HepG2 (cell line): ENCODE measurements at regions not wholly inside any gene's neighbourhood (a gene's known extent, or its start where the extent isn't known, plus 50 kb on each side); places are given as distances from the start of the nearest gene placed in this dataset.

ENCODE experiments used
- ATAC-seq: fragments of 200-7000 bp; cut with Tn5 transposase; 3 replicates; pipeline ENCODE4 v1.9.1; 2020; ENCODE audit warnings: mild to moderate bottlenecking, moderate library complexity
- BruUV-seq: library from RNA; stranded (reverse); fragments of 400-500 nt; replicated peaks from 2 replicates; lab custom pipeline; 2021; lab: Mats Ljungman, UMichigan
- CTCF ChIA-PET: fragments of 300-600 bp; formaldehyde crosslinking; extraction: SDS; loops from one replicate; lab custom pipeline; 2021; ENCODE audit warnings: low total read pairs, inconsistent platforms, low intra/inter-chr PET ratio; lab: Yijun Ruan, JAX
- POLR2A ChIA-PET: fragments of 350-600 bp; sonication (Branson Sonifier 250); formaldehyde crosslinking; loops from one replicate; lab custom pipeline; 2020; ENCODE audit warnings: antibody characterized with exemption, inconsistent platforms; lab: Yijun Ruan, JAX
- DNase-seq: peaks from one replicate; pipeline ENCODE4 v3.0.0-alpha.2; 2015; ENCODE audit warnings: low spot score
- FAIRE-seq: peaks from 3 replicates; lab custom pipeline; 2011; peaks lifted over from hg19 to GRCh38; lab: Jason Lieb, UNC
- H2AFZ ChIP-seq: one replicate; pipeline ENCODE4 v1.6.1; 2011; ENCODE audit warnings: low read length, inconsistent platforms
- H3K27ac ChIP-seq: fragments of 300-600 bp; 3 replicates; pipeline ENCODE4 v1.8.0; 2011; ENCODE audit warnings: mixed run types, mild to moderate bottlenecking, mixed read lengths, low read length, inconsistent platforms; ENCODE audit not compliant: insufficient read depth; ENCODE audit errors: extremely low read length
- H3K27me3 ChIP-seq, 2 experiments: fragments of 200-600 bp in 1 of 2; 2 replicates in 1 of 2; 3 replicates in 1 of 2; pipeline versions ENCODE4 v1.6.0 to v1.8.0; 2011; ENCODE audit warnings: low read length in 2 of 2, mild to moderate bottlenecking in 2 of 2, moderate library complexity in 2 of 2, inconsistent platforms in 1 of 2; ENCODE audit not compliant: insufficient read depth in 2 of 2, control insufficient read depth in 1 of 2
- H3K36me3 ChIP-seq, 2 experiments: fragments of 200-600 bp in 1 of 2; replicated peaks in 1 of 2; 2 replicates in 1 of 2; 3 replicates in 1 of 2; pipeline versions ENCODE4 v1.5.1 to v1.8.0; 2011; ENCODE audit warnings: low read length in 2 of 2, inconsistent platforms in 1 of 2; ENCODE audit not compliant: insufficient read depth in 2 of 2, control insufficient read depth in 1 of 2
- H3K4me1 ChIP-seq: 2 replicates; pipeline ENCODE4 v1.5.1; 2012; ENCODE audit warnings: low read length, inconsistent platforms; ENCODE audit not compliant: insufficient read depth
- H3K4me2 ChIP-seq: 2 replicates; pipeline ENCODE4 v1.6.0; 2011; ENCODE audit warnings: low read depth, low read length, inconsistent platforms
- H3K4me3 ChIP-seq, 3 experiments: fragments of 200-600 bp in 1 of 3; sonication (generic), shearing (Covaris generic) in 1 of 3; replicated peaks in 1 of 3; 2 replicates each; pipeline ENCODE4 v1.5.1; 2011 to 2016; ENCODE audit warnings: low read length in 3 of 3, inconsistent platforms in 2 of 3, low read depth in 2 of 3, mild to moderate bottlenecking in 2 of 3, control low read depth in 1 of 3, mixed read lengths in 1 of 3; ENCODE audit not compliant: insufficient read depth in 1 of 3
- H3K79me2 ChIP-seq: one replicate; pipeline ENCODE4 v1.6.1; 2011; ENCODE audit warnings: low read length, inconsistent platforms; ENCODE audit not compliant: insufficient read depth
- H3K9ac ChIP-seq: 2 replicates; pipeline ENCODE4 v1.6.0; 2011; ENCODE audit warnings: mild to moderate bottlenecking, low read depth, low read length, inconsistent platforms; ENCODE audit not compliant: insufficient read depth
- H3K9me3 ChIP-seq: 2 replicates; pipeline ENCODE4 v1.5.1; 2012; ENCODE audit warnings: mild to moderate bottlenecking, low read length
- H4K20me1 ChIP-seq: 2 replicates; pipeline ENCODE4 v1.6.0; 2011; ENCODE audit warnings: inconsistent platforms, mild to moderate bottlenecking, low read length, moderate library complexity; ENCODE audit not compliant: insufficient read depth
- ADNP ChIP-seq: sonication (generic); formaldehyde crosslinking; IDR thresholded peaks from 2 replicates; pipeline ENCODE4 v1.4.0; 2020; ENCODE audit warnings: missing genetic modification reagents
- CREB1 ChIP-seq, 2 experiments: fragments of 450-650 bp in 1 of 2; IDR thresholded peaks; 2 replicates each; pipeline ENCODE4 v1.6.1; 2016 to 2017; ENCODE audit warnings: control low read depth in 1 of 2, mild to moderate bottlenecking in 1 of 2, missing compliant biosample characterization in 1 of 2, missing genetic modification characterization in 1 of 2
- LCORL ChIP-seq, 2 experiments: fragments of 450-650 bp in 1 of 2; sonication (generic) in 1 of 2; formaldehyde crosslinking in 1 of 2; IDR thresholded peaks; 2 replicates each; pipeline versions ENCODE4 v1.5.0 to v1.6.1; 2017 to 2020; ENCODE audit warnings: antibody characterized with exemption in 1 of 2, missing genetic modification reagents in 1 of 2
- MEIS1 ChIP-seq: sonication (generic); formaldehyde crosslinking; IDR thresholded peaks from 2 replicates; pipeline ENCODE4 v1.9.0; 2021; ENCODE audit warnings: mild to moderate bottlenecking, missing genetic modification reagents, moderate library complexity, borderline replicate concordance
- NR2C2 ChIP-seq: sonication (generic); formaldehyde crosslinking; IDR thresholded peaks from 2 replicates; pipeline ENCODE4 v1.4.0; 2020; ENCODE audit warnings: missing genetic modification reagents, mild to moderate bottlenecking, moderate library complexity, borderline replicate concordance
- PCBP2 ChIP-seq: fragments of 200-400 bp; formaldehyde crosslinking; optimal IDR thresholded peaks from 2 replicates; pipeline ENCODE3; 2018; ENCODE audit warnings: low read length, low read depth; ENCODE audit not compliant: poor library complexity, severe bottlenecking
- SPEN ChIP-seq: sonication (generic); formaldehyde crosslinking; IDR thresholded peaks from 2 replicates; pipeline ENCODE4 v1.5.1; 2020; ENCODE audit warnings: low read depth, mild to moderate bottlenecking, missing genetic modification reagents
- YY1 ChIP-seq: IDR thresholded peaks from 2 replicates; pipeline ENCODE4 v1.6.1; 2011; ENCODE audit warnings: low read length, low read depth, moderate library complexity, mild to moderate bottlenecking; ENCODE audit not compliant: insufficient read depth, insufficient replicate concordance
- ZFX ChIP-seq: sonication (generic); formaldehyde crosslinking; IDR thresholded peaks from 2 replicates; pipeline ENCODE4 v1.4.0; 2020; ENCODE audit warnings: mild to moderate bottlenecking, low read depth, missing genetic modification reagents, moderate library complexity
- ZMYM2 ChIP-seq: sonication (generic); formaldehyde crosslinking; IDR thresholded peaks from 2 replicates; pipeline ENCODE4 v1.8.0; 2022; ENCODE audit warnings: mild to moderate bottlenecking, missing genetic modification reagents
- ZNF101 ChIP-seq: sonication (generic); formaldehyde crosslinking; IDR thresholded peaks from 2 replicates; pipeline ENCODE4 v1.4.0; 2020; ENCODE audit warnings: mild to moderate bottlenecking, low read depth, missing genetic modification reagents, borderline replicate concordance
- ZNF329 ChIP-seq: sonication (generic); formaldehyde crosslinking; IDR thresholded peaks from 2 replicates; pipeline ENCODE4 v1.9.0; 2021; ENCODE audit warnings: low read depth, mild to moderate bottlenecking, missing genetic modification reagents
- ZNF543 ChIP-seq: sonication (generic); formaldehyde crosslinking; IDR thresholded peaks from 2 replicates; pipeline ENCODE4 v1.4.0; 2020; ENCODE audit warnings: mild to moderate bottlenecking, missing genetic modification reagents
- ZNF564 ChIP-seq: sonication (generic); formaldehyde crosslinking; IDR thresholded peaks from 2 replicates; pipeline ENCODE4 v1.8.1; 2023; ENCODE audit warnings: mild to moderate bottlenecking, missing genetic modification reagents
- WGBS: methylation state at CpG from one replicate; pipeline ENCODE4 v1.1.6; 2017; ENCODE audit warnings: low lambda C conversion rate; 5-methylcytosine and 5-hydroxymethylcytosine counted together
- in situ Hi-C: cut with HindIII; loops from 2 replicates; pipeline ENCODE4 v1.10.0; 2017; ENCODE audit warnings: low pct_unique_long_range_greater_than_20kb; ENCODE audit not compliant: extremely low pct_ligation_motif_present
- intact Hi-C: fragments of 100-400 bp; cut with micrococcal nuclease; formaldehyde crosslinking; loops from one replicate; pipeline ENCODE4 v1.10.0; 2022; ENCODE audit not compliant: unreplicated experiment
- TF ChIP-seq, protein P1 (sequence below): sonication (generic); formaldehyde crosslinking; IDR thresholded peaks from 2 replicates; pipeline ENCODE4 v1.4.0; 2020; ENCODE audit warnings: missing genetic modification reagents
- TF ChIP-seq, protein P2 (sequence below): sonication (generic); formaldehyde crosslinking; IDR thresholded peaks from 2 replicates; pipeline ENCODE4 v1.5.0; 2020; ENCODE audit warnings: mild to moderate bottlenecking, missing genetic modification reagents

- TF ChIP-seq ZNF329 (CRISPR knock-in tag) (no peak), ZMYM2 (CRISPR knock-in tag) (no peak)
These were observed 344.5 kb upstream of the ATP5MC3 start (continued) for GRCh38 chr2:175525975-175526374.

DNA sequence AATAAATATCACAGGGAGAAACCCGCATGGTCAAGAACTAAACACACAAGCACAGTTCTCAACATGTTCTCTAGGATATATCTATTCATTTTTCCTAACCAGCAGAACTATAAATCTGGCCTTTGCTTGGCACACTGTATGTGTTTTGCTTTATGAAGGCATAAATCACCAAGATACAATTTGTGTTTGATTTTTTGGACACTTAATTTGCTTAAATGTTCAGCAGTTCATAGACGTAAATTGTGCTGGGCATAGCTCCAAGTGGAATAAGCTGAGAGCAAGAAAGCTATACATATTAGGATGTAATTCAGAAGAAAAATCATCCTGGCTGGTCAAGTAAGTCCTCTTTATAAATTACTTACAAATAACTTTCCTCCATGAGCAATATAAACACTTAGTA is 341.5 kb upstream of the ATP5MC3 start:
- Histone ChIP-seq H3K9ac (no peak overlapping the region), H3K27me3 (peaks cover 0 to 1% of the 10 kb centered on the region in 2 experiments; a peak in 1 of 5 replicates), H3K4me2 (no peak overlapping the region), H3K27ac (no peak overlapping the region), H3K79me2 (no peaks in the 10 kb centered on the region), H3K4me3 (no peak overlapping the region), H3K36me3 (no peaks in the 10 kb centered on the region), H3K4me1 (no peaks in the 10 kb centered on the region), H3K9me3 (no peaks in the 10 kb centered on the region), H2AFZ (no peak overlapping the region), H4K20me1 (no peaks in the 10 kb centered on the region)
- 6% methylated on average over 2 of the region's 2 CpGs for WGBS
- CTCF ChIA-PET = no interaction called here
- in situ Hi-C loops = no loop called here
- DNase-seq = no peak
- POLR2A ChIA-PET = no interaction called here
- BruUV-seq = no TSS peak
- no peak for ATAC-seq
- intact Hi-C loops = no loop called here
- no peak for FAIRE-seq
- no peak for TF ChIP-seq LCORL (IDR thresholded peaks at IDR 0.05)
- no peak for TF ChIP-seq LCORL (CRISPR knock-in tag; IDR thresholded peaks at IDR 0.05)
- TF ChIP-seq ADNP (CRISPR knock-in tag) = no peak
- TF ChIP-seq MEIS1 (CRISPR knock-in tag) = no peak
- no peak for TF ChIP-seq ZNF543
- TF ChIP-seq ZNF564 = no peak
- TF ChIP-seq PCBP2 = no peak
- no peak for TF ChIP-seq ZNF101 (CRISPR knock-in tag)
- no peak for TF ChIP-seq CREB1 (IDR thresholded peaks at IDR 0.05)
- TF ChIP-seq CREB1 (CRISPR knock-in tag; IDR thresholded peaks at IDR 0.05) = no peak
- TF ChIP-seq, protein P1, sequence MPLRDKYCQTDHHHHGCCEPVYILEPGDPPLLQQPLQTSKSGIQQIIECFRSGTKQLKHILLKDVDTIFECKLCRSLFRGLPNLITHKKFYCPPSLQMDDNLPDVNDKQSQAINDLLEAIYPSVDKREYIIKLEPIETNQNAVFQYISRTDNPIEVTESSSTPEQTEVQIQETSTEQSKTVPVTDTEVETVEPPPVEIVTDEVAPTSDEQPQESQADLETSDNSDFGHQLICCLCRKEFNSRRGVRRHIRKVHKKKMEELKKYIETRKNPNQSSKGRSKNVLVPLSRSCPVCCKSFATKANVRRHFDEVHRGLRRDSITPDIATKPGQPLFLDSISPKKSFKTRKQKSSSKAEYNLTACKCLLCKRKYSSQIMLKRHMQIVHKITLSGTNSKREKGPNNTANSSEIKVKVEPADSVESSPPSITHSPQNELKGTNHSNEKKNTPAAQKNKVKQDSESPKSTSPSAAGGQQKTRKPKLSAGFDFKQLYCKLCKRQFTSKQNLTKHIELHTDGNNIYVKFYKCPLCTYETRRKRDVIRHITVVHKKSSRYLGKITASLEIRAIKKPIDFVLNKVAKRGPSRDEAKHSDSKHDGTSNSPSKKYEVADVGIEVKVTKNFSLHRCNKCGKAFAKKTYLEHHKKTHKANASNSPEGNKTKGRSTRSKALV (CRISPR knock-in tag) = no peak
- no peak for TF ChIP-seq SPEN (CRISPR knock-in tag)
- no peak for TF ChIP-seq NR2C2 (CRISPR knock-in tag)
- no peak for TF ChIP-seq YY1
- TF ChIP-seq ZFX (CRISPR knock-in tag) = no peak
- TF ChIP-seq, protein P2, sequence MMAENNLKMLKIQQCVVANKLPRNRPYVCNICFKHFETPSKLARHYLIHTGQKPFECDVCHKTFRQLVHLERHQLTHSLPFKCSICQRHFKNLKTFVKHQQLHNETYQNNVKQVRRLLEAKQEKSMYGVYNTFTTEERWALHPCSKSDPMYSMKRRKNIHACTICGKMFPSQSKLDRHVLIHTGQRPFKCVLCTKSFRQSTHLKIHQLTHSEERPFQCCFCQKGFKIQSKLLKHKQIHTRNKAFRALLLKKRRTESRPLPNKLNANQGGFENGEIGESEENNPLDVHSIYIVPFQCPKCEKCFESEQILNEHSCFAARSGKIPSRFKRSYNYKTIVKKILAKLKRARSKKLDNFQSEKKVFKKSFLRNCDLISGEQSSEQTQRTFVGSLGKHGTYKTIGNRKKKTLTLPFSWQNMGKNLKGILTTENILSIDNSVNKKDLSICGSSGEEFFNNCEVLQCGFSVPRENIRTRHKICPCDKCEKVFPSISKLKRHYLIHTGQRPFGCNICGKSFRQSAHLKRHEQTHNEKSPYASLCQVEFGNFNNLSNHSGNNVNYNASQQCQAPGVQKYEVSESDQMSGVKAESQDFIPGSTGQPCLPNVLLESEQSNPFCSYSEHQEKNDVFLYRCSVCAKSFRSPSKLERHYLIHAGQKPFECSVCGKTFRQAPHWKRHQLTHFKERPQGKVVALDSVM (CRISPR knock-in tag) = no peak
